Kidney (tissue), 13 donors: ENCODE measurements at regions not wholly inside any gene's neighbourhood (a gene's known extent, or its start where the extent isn't known, plus 50 kb on each side); places are given as distances from the start of the nearest gene placed in this dataset.

Experiments
- DNase-seq, 5 donors: peaks; one replicate each; pipeline ENCODE4 v3.0.0-alpha.2; 2013 to 2020
- FAIRE-seq: peaks from 2 replicates; lab custom pipeline; 2012; peaks lifted over from hg19 to GRCh38; lab: Jason Lieb, UNC
- H3K27ac ChIP-seq, 2 donors: one replicate each; pipeline ENCODE4 v1.7.0; 2013; ENCODE audit warnings: low read depth in 2 of 2, low read length in 2 of 2, inconsistent platforms in 1 of 2
- H3K27me3 ChIP-seq: one replicate; pipeline ENCODE4 v1.7.1; 2013; ENCODE audit warnings: low read length, inconsistent platforms; ENCODE audit not compliant: control insufficient read depth, insufficient read depth
- H3K36me3 ChIP-seq, 3 donors: one replicate each; pipeline versions ENCODE4 v1.7.0 to v1.7.1; 2013; ENCODE audit warnings: low read length in 3 of 3, control low read depth in 1 of 3, inconsistent platforms in 1 of 3; ENCODE audit not compliant: insufficient read depth in 3 of 3, control insufficient read depth in 2 of 3
- H3K4me1 ChIP-seq, 3 donors: one replicate each; pipeline versions ENCODE4 v1.7.0 to v1.7.1; 2013; ENCODE audit warnings: low read length in 3 of 3, inconsistent platforms in 1 of 3, low read depth in 1 of 3; ENCODE audit not compliant: control insufficient read depth in 2 of 3, insufficient read depth in 2 of 3
- H3K4me3 ChIP-seq, 3 donors: one replicate each; pipeline versions ENCODE4 v1.7.0 to v1.8.1; 2013; ENCODE audit warnings: low read length in 3 of 3, control low read depth in 1 of 3, inconsistent platforms in 1 of 3
- H3K9ac ChIP-seq, 3 donors: one replicate each; pipeline versions ENCODE4 v1.7.0 to v1.7.1; 2013; ENCODE audit warnings: low read length in 3 of 3, control low read depth in 1 of 3, inconsistent platforms in 1 of 3
- H3K9me3 ChIP-seq, 3 donors: one replicate each; pipeline versions ENCODE4 v1.7.0 to v1.7.1; 2013; ENCODE audit warnings: low read length in 3 of 3, control low read depth in 1 of 3, inconsistent platforms in 1 of 3; ENCODE audit not compliant: control insufficient read depth in 2 of 3, insufficient read depth in 1 of 3
- CTCF ChIP-seq: IDR thresholded peaks from 3 replicates; pipeline ENCODE4 v1.5.1; 2012; ENCODE audit warnings: mild to moderate bottlenecking, moderate library complexity, borderline replicate concordance; ENCODE audit not compliant: insufficient read depth; ENCODE audit errors: extremely low read depth
- intact Hi-C: fragments of 100-400 bp; cut with DNase I; formaldehyde crosslinking; loops from one replicate; pipeline ENCODE4 v1.11.1; 2022
- donor health status: control.
- donor health status: control.
- donor health status: control.
- donor health status: control.
- donor health status: control.
- donor health status: DM: yes; HTN: yes; CAD: no.
- donor health status: Normal renal cell carcinoma (clear cell type).

GRCh38 chr15:25230442-25230841 lies 208.4 kb downstream of the UBE3A start:
- FAIRE-seq (no peak), DNase-seq (no peak)
- no peak overlapping the region for H3K4me3 ChIP-seq
- no peak overlapping the region for H3K27ac ChIP-seq
- no peaks in the 10 kb centered on the region for H3K36me3 ChIP-seq
- TF ChIP-seq CTCF: no peak
- H3K4me1 ChIP-seq: no peaks in the 10 kb centered on the region
- intact Hi-C loops: no loop called here
- H3K9me3 ChIP-seq: peaks cover 0 to 3% (median 0%) of the 10 kb centered on the region in 3 donors
- no peaks in the 10 kb centered on the region for H3K27me3 ChIP-seq
- H3K9ac ChIP-seq: no peak overlapping the region

- no peak for FAIRE-seq
- Histone ChIP-seq H3K27me3 (no peaks in the 10 kb centered on the region), H3K4me1 (no peaks in the 10 kb centered on the region), H3K36me3 (no peaks in the 10 kb centered on the region), H3K27ac (no peak overlapping the region), H3K9me3 (peaks cover 0 to 4% (median 0%) of the 10 kb centered on the region in 3 donors), H3K9ac (no peak overlapping the region), H3K4me3 (no peak overlapping the region)
- peak in 1 of 5 donors; percentile 59 for DNase-seq
- no peak for TF ChIP-seq CTCF
- intact Hi-C loops: no loop called here
These were observed 205.0 kb downstream of the UBE3A start for GRCh38 chr15:25233766-25234350.

GRCh38 chr15:25234831-25235230 lies 204.0 kb downstream of the UBE3A start:
- H3K9me3 ChIP-seq: peaks cover 0 to 4% (median 0%) of the 10 kb centered on the region in 3 donors
- no peak for TF ChIP-seq CTCF
- intact Hi-C loops: no loop called here
- DNase-seq (peak in 1 of 5 donors; percentile 39), FAIRE-seq (no peak)
- H3K9ac ChIP-seq: no peak overlapping the region
- H3K27me3 ChIP-seq: no peaks in the 10 kb centered on the region
- no peaks in the 10 kb centered on the region for H3K4me1 ChIP-seq
- H3K4me3 ChIP-seq: no peak overlapping the region
- H3K36me3 ChIP-seq: no peaks in the 10 kb centered on the region
- H3K27ac ChIP-seq: no peak overlapping the region

GRCh38 chr15:25235391-25235790 lies 203.4 kb downstream of the UBE3A start:
- intact Hi-C loops: no loop called here
- Histone ChIP-seq H3K4me1 (no peaks in the 10 kb centered on the region), H3K9me3 (peaks cover 0 to 4% (median 0%) of the 10 kb centered on the region in 3 donors), H3K9ac (no peak overlapping the region), H3K27ac (no peak overlapping the region), H3K36me3 (no peaks in the 10 kb centered on the region), H3K4me3 (no peak overlapping the region), H3K27me3 (no peaks in the 10 kb centered on the region)
- DNase-seq: peak in 1 of 5 donors; percentile 50
- FAIRE-seq: no peak
- TF ChIP-seq CTCF: no peak
